ENCODE measurements at regions not wholly inside any gene's neighbourhood (a gene's known extent, or its start where the extent isn't known, plus 50 kb on each side); places are given as distances from the start of the nearest gene placed in this dataset.

DNA sequence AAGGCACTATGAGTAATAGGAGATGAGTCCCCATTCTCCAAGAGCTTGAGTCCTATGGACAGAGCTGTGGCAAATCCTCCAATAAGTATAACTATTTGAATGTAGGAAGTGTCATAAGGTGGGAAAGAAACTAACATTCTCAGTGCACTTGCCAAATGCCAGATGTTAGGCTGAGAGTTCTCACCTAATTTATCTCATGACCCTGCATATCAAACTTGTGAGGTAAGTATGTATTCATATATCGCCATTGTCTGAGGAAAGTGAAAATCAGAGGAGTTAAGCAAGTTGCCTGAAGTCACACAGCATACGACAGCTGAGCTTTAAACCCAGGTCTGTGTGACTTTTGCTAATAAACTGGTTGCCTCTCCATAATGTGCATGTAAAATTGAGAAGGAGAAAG lies 169.5 kb downstream of the TTC32 start:
- H3K27ac Mint-ChIP-seq = no peak overlapping the region
- peaks cover 30% of the 10 kb centered on the region for H3K27me3 Mint-ChIP-seq (ENCODE audit: insufficient read depth)
- H3K4me1 Mint-ChIP-seq (ENCODE audit: low read depth) = peaks cover 17% of the 10 kb centered on the region
- no peak for DNase-seq
- H3K4me3 Mint-ChIP-seq = no peak overlapping the region
- no peaks in the 10 kb centered on the region; the same call in 1 of the 2 replicates for H3K36me3 Mint-ChIP-seq (ENCODE audit: low read depth)
- TF ChIP-seq, protein P1, sequence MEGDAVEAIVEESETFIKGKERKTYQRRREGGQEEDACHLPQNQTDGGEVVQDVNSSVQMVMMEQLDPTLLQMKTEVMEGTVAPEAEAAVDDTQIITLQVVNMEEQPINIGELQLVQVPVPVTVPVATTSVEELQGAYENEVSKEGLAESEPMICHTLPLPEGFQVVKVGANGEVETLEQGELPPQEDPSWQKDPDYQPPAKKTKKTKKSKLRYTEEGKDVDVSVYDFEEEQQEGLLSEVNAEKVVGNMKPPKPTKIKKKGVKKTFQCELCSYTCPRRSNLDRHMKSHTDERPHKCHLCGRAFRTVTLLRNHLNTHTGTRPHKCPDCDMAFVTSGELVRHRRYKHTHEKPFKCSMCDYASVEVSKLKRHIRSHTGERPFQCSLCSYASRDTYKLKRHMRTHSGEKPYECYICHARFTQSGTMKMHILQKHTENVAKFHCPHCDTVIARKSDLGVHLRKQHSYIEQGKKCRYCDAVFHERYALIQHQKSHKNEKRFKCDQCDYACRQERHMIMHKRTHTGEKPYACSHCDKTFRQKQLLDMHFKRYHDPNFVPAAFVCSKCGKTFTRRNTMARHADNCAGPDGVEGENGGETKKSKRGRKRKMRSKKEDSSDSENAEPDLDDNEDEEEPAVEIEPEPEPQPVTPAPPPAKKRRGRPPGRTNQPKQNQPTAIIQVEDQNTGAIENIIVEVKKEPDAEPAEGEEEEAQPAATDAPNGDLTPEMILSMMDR (IDR thresholded peaks at IDR 0.05) = no peak
- H3K9me3 Mint-ChIP-seq = no peaks in the 10 kb centered on the region

DNA sequence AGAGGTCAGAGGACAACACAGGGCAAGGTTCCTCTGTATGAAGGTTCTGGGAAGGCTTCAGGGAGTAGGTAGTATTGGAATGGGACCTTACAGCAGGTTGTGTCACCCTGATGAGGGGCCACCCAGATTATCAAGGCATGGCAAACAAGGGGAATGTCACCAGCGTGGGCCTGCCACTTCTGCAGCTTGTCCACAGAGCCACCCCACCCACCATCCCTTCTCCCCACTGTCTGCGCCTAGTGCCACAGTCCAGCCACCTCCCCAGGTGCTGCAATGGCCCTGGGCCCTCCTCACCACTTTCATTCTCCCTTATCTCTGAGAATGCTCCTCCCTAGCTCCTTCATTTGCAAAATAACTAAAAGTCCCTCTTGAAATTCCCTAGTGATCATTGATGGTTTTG lies 170.3 kb downstream of the TTC32 start:
- Mint-ChIP-seq H3K36me3 (ENCODE audit: low read depth) (no peaks in the 10 kb centered on the region; the same call in 1 of the 2 replicates), H3K27ac (no peak overlapping the region), H3K4me1 (ENCODE audit: low read depth) (peaks cover 17% of the 10 kb centered on the region), H3K9me3 (no peaks in the 10 kb centered on the region), H3K27me3 (ENCODE audit: insufficient read depth) (peaks cover 32% of the 10 kb centered on the region), H3K4me3 (no peak overlapping the region)
- TF ChIP-seq, protein P1 (IDR thresholded peaks at IDR 0.05) = no peak
- no peak for DNase-seq

DNA sequence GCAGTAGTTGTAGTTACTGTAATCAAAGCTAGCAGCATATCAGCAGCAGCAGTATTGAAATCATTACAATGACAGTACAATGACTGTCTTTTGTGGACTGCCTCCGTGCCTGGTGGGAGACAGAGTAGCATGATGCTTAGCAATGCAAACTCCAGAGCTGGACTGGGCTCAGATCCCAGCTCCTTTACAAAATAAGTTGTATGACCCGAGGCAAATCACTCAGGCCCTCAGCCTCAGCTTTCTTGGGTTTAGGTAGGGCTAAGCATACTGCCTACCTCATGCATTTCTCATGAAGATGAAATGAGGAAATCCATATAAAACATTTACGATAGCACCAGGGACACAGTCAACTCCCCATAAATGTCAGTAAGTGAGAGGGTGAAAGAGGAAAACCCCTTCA lies 170.7 kb downstream of the TTC32 start:
- H3K4me3 Mint-ChIP-seq = no peak overlapping the region
- TF ChIP-seq, protein P1 (IDR thresholded peaks at IDR 0.05) = no peak
- no peaks in the 10 kb centered on the region; the same call in 1 of the 2 replicates for H3K36me3 Mint-ChIP-seq (ENCODE audit: low read depth)
- no peak for DNase-seq
- H3K9me3 Mint-ChIP-seq = no peaks in the 10 kb centered on the region
- H3K27me3 Mint-ChIP-seq (ENCODE audit: insufficient read depth) = peaks cover 28% of the 10 kb centered on the region
- no peak overlapping the region for H3K27ac Mint-ChIP-seq
- H3K4me1 Mint-ChIP-seq (ENCODE audit: low read depth) = peaks cover 17% of the 10 kb centered on the region

DNA sequence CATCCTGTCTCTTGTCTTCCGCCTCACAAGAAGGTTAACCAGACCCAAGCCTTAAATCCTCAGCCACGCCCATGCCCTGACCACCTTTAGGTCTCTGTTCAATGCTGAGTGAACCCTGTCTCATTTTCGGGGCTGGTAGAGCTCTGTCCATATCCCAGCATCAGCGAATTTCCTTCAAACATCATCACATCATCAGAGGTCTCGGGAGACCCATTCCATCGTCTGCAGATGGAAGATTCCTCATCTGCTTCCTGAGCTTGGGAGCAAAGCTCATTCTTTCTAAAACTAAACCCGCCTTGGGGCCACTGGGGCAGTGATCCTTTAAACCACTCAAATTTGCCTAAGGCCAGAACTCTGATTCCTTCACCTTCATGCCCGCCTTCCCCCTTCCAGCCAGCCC lies 173.7 kb downstream of the TTC32 start:
- TF ChIP-seq, protein P1 (IDR thresholded peaks at IDR 0.05) = no peak
- no peak overlapping the region for H3K27ac Mint-ChIP-seq
- DNase-seq = no peak
- no peaks in the 10 kb centered on the region; the same call in 1 of the 2 replicates for H3K4me1 Mint-ChIP-seq (ENCODE audit: low read depth)
- H3K27me3 Mint-ChIP-seq (ENCODE audit: insufficient read depth) = peaks cover 20% of the 10 kb centered on the region
- no peak overlapping the region for H3K4me3 Mint-ChIP-seq
- no peaks in the 10 kb centered on the region for H3K9me3 Mint-ChIP-seq
- no peaks in the 10 kb centered on the region; the same call in 1 of the 2 replicates for H3K36me3 Mint-ChIP-seq (ENCODE audit: low read depth)

DNA sequence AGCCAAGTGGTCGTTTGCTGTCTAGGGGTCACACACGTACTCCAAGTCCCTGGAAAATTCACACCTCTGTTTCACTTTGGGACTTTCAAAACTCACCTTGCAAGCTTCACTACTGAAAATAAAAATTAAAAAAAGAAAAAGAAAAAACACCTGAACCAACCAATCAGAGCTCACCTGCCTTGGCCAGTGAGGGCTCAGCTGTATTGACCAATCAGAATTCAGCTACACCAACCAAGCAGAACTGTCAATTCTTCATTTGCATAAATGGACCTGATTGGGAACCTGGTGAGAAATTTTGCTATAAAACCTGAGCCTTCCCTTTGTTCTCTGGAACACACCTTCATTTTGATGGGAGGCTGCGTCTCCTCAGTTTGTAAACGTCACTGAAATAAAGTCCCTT lies 176.4 kb downstream of the TTC32 start:
- Mint-ChIP-seq H3K36me3 (ENCODE audit: low read depth) (no peaks in the 10 kb centered on the region), H3K9me3 (no peaks in the 10 kb centered on the region), H3K27me3 (ENCODE audit: insufficient read depth) (peaks cover 24% of the 10 kb centered on the region), H3K4me1 (ENCODE audit: low read depth) (no peaks in the 10 kb centered on the region), H3K27ac (no peak overlapping the region), H3K4me3 (no peak overlapping the region)
- TF ChIP-seq, protein P1 (IDR thresholded peaks at IDR 0.05) = no peak
- DNase-seq = no peak

DNA sequence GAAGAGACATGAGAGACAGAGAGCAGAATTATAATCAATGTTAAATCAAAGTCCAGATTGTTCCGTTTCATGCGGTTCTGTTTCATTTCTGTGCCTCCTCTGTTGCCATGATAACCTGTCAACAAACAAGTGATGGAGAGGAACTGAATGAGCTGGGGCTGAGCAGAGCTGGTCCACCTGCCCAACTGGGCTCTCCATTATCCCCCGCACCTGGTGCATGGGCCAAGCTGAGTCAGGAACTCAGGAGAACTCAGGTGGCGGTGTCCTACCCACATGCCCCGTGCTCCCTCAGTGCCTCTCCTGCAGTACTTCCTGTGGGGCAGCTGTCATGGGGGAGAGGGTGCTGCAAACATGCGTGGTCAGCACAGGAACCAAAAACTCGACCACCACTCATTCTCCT lies 178.8 kb downstream of the TTC32 start:
- no peak for DNase-seq
- peaks cover 18% of the 10 kb centered on the region for H3K27me3 Mint-ChIP-seq (ENCODE audit: insufficient read depth)
- H3K4me1 Mint-ChIP-seq (ENCODE audit: low read depth) = no peaks in the 10 kb centered on the region
- H3K9me3 Mint-ChIP-seq = no peaks in the 10 kb centered on the region
- TF ChIP-seq, protein P1 (IDR thresholded peaks at IDR 0.05) = no peak
- no peak overlapping the region for H3K27ac Mint-ChIP-seq
- no peaks in the 10 kb centered on the region for H3K36me3 Mint-ChIP-seq (ENCODE audit: low read depth)
- no peak overlapping the region for H3K4me3 Mint-ChIP-seq
